GM21619 (cell line): ENCODE measurements at regions not wholly inside any gene's neighbourhood (a gene's known extent, or its start where the extent isn't known, plus 50 kb on each side); places are given as distances from the start of the nearest gene placed in this dataset.
"Not testable (repeated sequence)": the region's sequence is repeated elsewhere in the genome, so short reads cannot be mapped to it uniquely, and the experiment has no call there.

Experiments used
- ATAC-seq: cut with Tn5 transposase; IDR thresholded peaks from one replicate; pipeline ENCODE4 v1.9.1; 2021; ENCODE audit not compliant: unreplicated experiment

GRCh38 chr6:91052473-91053450 lies 465.9 kb upstream of the MAP3K7 start:
- not testable (repeated sequence) for ATAC-seq

- no peak for ATAC-seq
Observed at GRCh38 chr6:91045161-91045560, 458.3 kb upstream of the MAP3K7 start.

GRCh38 chr6:91043751-91044150 lies 456.9 kb upstream of the MAP3K7 start:
- no peak for ATAC-seq

GRCh38 chr6:91042656-91043055 lies 455.8 kb upstream of the MAP3K7 start:
- no peak for ATAC-seq

- no peak for ATAC-seq
Observed at GRCh38 chr6:91033964-91034363, 447.1 kb upstream of the MAP3K7 start.

GRCh38 chr6:91031581-91031980 lies 444.7 kb upstream of the MAP3K7 start:
- ATAC-seq, result no peak

GRCh38 chr6:91029211-91029610 lies 442.3 kb upstream of the MAP3K7 start:
- no peak for ATAC-seq

- no peak for ATAC-seq
Observed at GRCh38 chr6:91023529-91023928, 436.7 kb upstream of the MAP3K7 start.

- peak; percentile 75 for ATAC-seq
Observed at GRCh38 chr6:91020744-91021143, 433.9 kb upstream of the MAP3K7 start.

- no peak for ATAC-seq
Observed at GRCh38 chr6:91018586-91018985, 431.7 kb upstream of the MAP3K7 start.

- ATAC-seq, result no peak
Observed at GRCh38 chr6:91013511-91013910, 426.6 kb upstream of the MAP3K7 start.

- ATAC-seq, result no peak
Observed at GRCh38 chr6:90997076-90997475, 410.2 kb upstream of the MAP3K7 start.

GRCh38 chr6:90993770-90994169 lies 406.9 kb upstream of the MAP3K7 start:
- no peak for ATAC-seq

- no peak for ATAC-seq
Observed at GRCh38 chr6:90989763-90990162, 402.9 kb upstream of the MAP3K7 start.

- no peak for ATAC-seq
Observed at GRCh38 chr6:90984066-90984465, 397.2 kb upstream of the MAP3K7 start.

GRCh38 chr6:90983462-90983861 lies 396.6 kb upstream of the MAP3K7 start:
- no peak for ATAC-seq

- no peak for ATAC-seq
Observed at GRCh38 chr6:90982581-90982980, 395.7 kb upstream of the MAP3K7 start.

GRCh38 chr6:90982051-90982450 lies 395.2 kb upstream of the MAP3K7 start:
- no peak for ATAC-seq

GRCh38 chr6:90978046-90978445 lies 391.2 kb upstream of the MAP3K7 start:
- peak; percentile 74 for ATAC-seq

- ATAC-seq, result no peak
Observed at GRCh38 chr6:90977513-90977912, 390.6 kb upstream of the MAP3K7 start.

- ATAC-seq, result no peak
Observed at GRCh38 chr6:90976341-90976740, 389.5 kb upstream of the MAP3K7 start.

- no peak for ATAC-seq
Observed at GRCh38 chr6:90975741-90976140, 388.9 kb upstream of the MAP3K7 start.

- ATAC-seq, result no peak
Observed at GRCh38 chr6:90973188-90973587, 386.3 kb upstream of the MAP3K7 start.
